ENCODE measurements at regions not wholly inside any gene's neighbourhood (a gene's known extent, or its start where the extent isn't known, plus 50 kb on each side); places are given as distances from the start of the nearest gene placed in this dataset.

DNA sequence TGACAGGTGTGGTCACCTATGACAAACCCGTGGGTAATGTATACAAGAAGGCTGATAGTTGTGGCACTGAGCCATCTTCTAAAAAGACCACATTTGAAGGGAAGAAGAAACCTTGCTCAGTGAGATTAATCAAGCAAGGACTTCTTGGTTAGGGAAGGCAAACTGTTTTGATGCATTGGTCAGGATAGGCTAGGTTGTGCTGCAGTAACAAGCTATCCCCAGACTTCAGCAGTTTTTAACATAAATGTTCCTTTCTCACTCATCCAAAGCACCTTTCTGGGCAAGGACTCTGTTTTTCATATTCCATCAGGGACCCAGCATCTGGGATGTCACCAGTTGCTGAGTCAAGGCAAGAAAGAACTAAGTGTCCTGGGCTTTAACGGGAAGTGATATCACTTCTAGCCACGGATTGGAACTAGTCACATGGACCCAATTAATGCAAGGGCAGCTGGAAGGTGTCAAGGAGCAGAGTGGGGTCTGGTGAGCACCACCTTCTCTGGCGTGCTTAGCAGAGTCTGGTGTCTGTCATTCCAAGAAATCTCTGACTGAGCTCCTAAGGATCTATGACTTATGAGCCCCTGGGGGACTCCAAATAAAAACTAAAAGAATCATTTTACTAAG, 52.0 kb upstream of the CCL2 start:
- DNase-seq, result no peak

DNA sequence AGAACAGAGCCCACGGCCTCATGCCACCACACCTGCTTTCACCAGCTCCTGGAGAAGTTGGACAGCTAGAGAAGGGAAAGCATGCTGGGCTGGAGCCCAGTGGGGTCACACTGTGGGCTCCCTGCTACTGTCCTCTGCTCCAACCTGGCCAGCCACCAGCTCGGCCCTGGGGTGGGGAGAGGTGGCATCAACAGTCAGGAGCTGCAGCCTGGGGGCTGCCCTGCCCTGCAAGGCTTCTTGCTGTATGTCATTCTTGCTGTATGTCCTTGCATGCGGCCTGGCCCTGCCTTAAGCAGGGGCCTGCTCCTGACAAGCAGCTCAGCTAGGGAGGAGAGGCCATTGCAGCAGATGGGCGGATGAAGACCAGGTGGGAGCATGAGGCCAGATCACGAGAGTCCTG, 50.7 kb upstream of the CCL2 start:
- DNase-seq, result no peak
